ENCODE measurements at regions not wholly inside any gene's neighbourhood (a gene's known extent, or its start where the extent isn't known, plus 50 kb on each side); places are given as distances from the start of the nearest gene placed in this dataset.

DNA sequence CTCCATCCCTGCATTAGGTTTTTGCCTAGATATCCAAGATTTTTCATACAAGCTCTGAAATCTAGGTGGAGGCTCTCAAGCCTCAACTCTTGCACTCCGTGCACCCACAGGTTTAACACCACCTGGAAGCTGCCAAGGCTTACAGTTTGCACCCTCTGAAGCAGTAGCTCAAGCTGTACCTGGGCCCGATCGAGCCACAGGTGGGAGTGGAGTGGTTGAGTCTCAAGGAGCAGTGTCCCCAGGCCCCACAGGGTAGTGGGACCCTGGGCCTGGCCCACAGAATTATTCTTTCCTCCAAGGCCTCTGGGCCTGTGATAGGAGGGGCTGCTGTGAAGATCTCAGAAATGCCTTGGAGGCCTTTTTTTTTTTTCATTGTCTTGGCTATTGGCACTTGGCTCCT is 973.5 kb upstream of the MAP3K7 start:
- H3K27me3 ChIP-seq (ENCODE audit: insufficient read depth, poor library complexity, severe bottlenecking): no peaks in the 10 kb centered on the region
- TF ChIP-seq REST (IDR thresholded peaks at IDR 0.05; ENCODE audit: insufficient replicate concordance, low read depth) (no peak), CTCF (IDR thresholded peaks at IDR 0.05; ENCODE audit: insufficient read depth, low read length) (no peak), SPI1 (IDR thresholded peaks at IDR 0.05; ENCODE audit: borderline replicate concordance, low read depth) (no peak), GABPA (IDR thresholded peaks at IDR 0.05; ENCODE audit: low read depth) (no peak), POLR2AphosphoS5 (IDR thresholded peaks at IDR 0.05; ENCODE audit: low read depth) (no peak)
- H3K27ac ChIP-seq (replicated peaks): no peak overlapping the region
- H3K4me3 ChIP-seq (replicated peaks; ENCODE audit: insufficient read depth, low read length): no peak overlapping the region
- DNase-seq (ENCODE audit: low read depth in 1 of 2, low spot score in 1 of 2): no peak

GRCh38 chr6:91540902-91541301 is 954.0 kb upstream of the MAP3K7 start:
- TF ChIP-seq CTCF (IDR thresholded peaks at IDR 0.05; ENCODE audit: insufficient read depth, low read length): no peak
- TF ChIP-seq SPI1 (IDR thresholded peaks at IDR 0.05; ENCODE audit: borderline replicate concordance, low read depth): no peak
- no peak for TF ChIP-seq GABPA (IDR thresholded peaks at IDR 0.05; ENCODE audit: low read depth)
- TF ChIP-seq REST (IDR thresholded peaks at IDR 0.05; ENCODE audit: insufficient replicate concordance, low read depth): no peak
- TF ChIP-seq POLR2AphosphoS5 (IDR thresholded peaks at IDR 0.05; ENCODE audit: low read depth): no peak
- DNase-seq (ENCODE audit: low read depth in 1 of 2, low spot score in 1 of 2): no peak
- Histone ChIP-seq H3K27ac (replicated peaks) (no peak overlapping the region), H3K4me3 (replicated peaks; ENCODE audit: insufficient read depth, low read length) (no peak overlapping the region), H3K27me3 (ENCODE audit: insufficient read depth, poor library complexity, severe bottlenecking) (no peaks in the 10 kb centered on the region)

- DNase-seq (ENCODE audit: low read depth in 1 of 2, low spot score in 1 of 2): no peak
- no peak for TF ChIP-seq GABPA (IDR thresholded peaks at IDR 0.05; ENCODE audit: low read depth)
- no peak for TF ChIP-seq POLR2AphosphoS5 (IDR thresholded peaks at IDR 0.05; ENCODE audit: low read depth)
- TF ChIP-seq REST (IDR thresholded peaks at IDR 0.05; ENCODE audit: insufficient replicate concordance, low read depth): no peak
- TF ChIP-seq SPI1 (IDR thresholded peaks at IDR 0.05; ENCODE audit: borderline replicate concordance, low read depth): no peak
- TF ChIP-seq CTCF (IDR thresholded peaks at IDR 0.05; ENCODE audit: insufficient read depth, low read length): no peak
- Histone ChIP-seq H3K27me3 (ENCODE audit: insufficient read depth, poor library complexity, severe bottlenecking) (no peaks in the 10 kb centered on the region), H3K27ac (replicated peaks) (no peak overlapping the region), H3K4me3 (replicated peaks; ENCODE audit: insufficient read depth, low read length) (no peak overlapping the region)
Observed at GRCh38 chr6:91539456-91539855, 952.6 kb upstream of the MAP3K7 start.
